GM12878 (cell line): ENCODE measurements at regions not wholly inside any gene's neighbourhood (a gene's known extent, or its start where the extent isn't known, plus 50 kb on each side); places are given as distances from the start of the nearest gene placed in this dataset.

Source experiments
- ATAC-seq: fragments of 200-7000 bp; cut with Tn5 transposase; 3 replicates; pipeline ENCODE4 v1.9.1; 2020; ENCODE audit warnings: mild to moderate bottlenecking, moderate library complexity
- BruUV-seq: library from RNA; stranded (reverse); fragments of 400-500 nt; replicated peaks from 2 replicates; lab custom pipeline; 2021; lab: Mats Ljungman, UMichigan
- CTCF ChIA-PET: fragments of 300-600 bp; sonication (Branson Sonifier 250); formaldehyde crosslinking; extraction: SDS; loops from one replicate; lab custom pipeline; 2021; ENCODE audit warnings: inconsistent platforms; lab: Yijun Ruan, JAX
- POLR2A ChIA-PET: fragments of 350-600 bp; formaldehyde crosslinking; extraction: SDS; loops from one replicate; lab custom pipeline; 2021; ENCODE audit warnings: inconsistent platforms; lab: Charles Lee
- RAD21 ChIA-PET: fragments of 300-600 bp; sonication (Branson Sonifier 250); formaldehyde crosslinking; loops from one replicate; lab custom pipeline; 2023; ENCODE audit warnings: antibody characterized with exemption; ENCODE audit not compliant: unreplicated experiment; lab: Charles Lee
- SMC1A ChIA-PET: fragments of 300-600 bp; sonication (Branson Sonifier 250); formaldehyde crosslinking; loops from one replicate; lab custom pipeline; 2023; ENCODE audit not compliant: unreplicated experiment, uncharacterized antibody; lab: Charles Lee
- DNase-seq: peaks from one replicate; pipeline ENCODE4 v3.0.0-alpha.2; 2011; ENCODE audit warnings: low read depth, low spot score
- FAIRE-seq: peaks from 3 replicates; lab custom pipeline; 2011; peaks lifted over from hg19 to GRCh38; lab: Jason Lieb, UNC
- H2AFZ ChIP-seq: 2 replicates; pipeline ENCODE4 v1.6.0; 2011; ENCODE audit warnings: low read depth, low read length, control low read depth; ENCODE audit not compliant: control insufficient read depth
- H3K27ac ChIP-seq: 2 replicates; pipeline ENCODE4 v1.5.1; 2011; ENCODE audit warnings: control low read depth; ENCODE audit not compliant: control insufficient read depth, insufficient read depth
- H3K27me3 ChIP-seq, 2 experiments: replicated peaks in 1 of 2; 2 replicates each; pipeline versions ENCODE4 v1.6.0 to v1.6.1; 2011; ENCODE audit warnings: low read length in 1 of 2; ENCODE audit not compliant: control insufficient read depth in 2 of 2, insufficient read depth in 2 of 2
- H3K36me3 ChIP-seq, 2 experiments: 2 replicates each; pipeline ENCODE4 v1.5.1; 2011; ENCODE audit warnings: low read length in 1 of 2; ENCODE audit not compliant: control insufficient read depth in 2 of 2, insufficient read depth in 2 of 2
- H3K4me1 ChIP-seq: 2 replicates; pipeline ENCODE4 v1.6.1; 2011; ENCODE audit warnings: mild to moderate bottlenecking, low read length, moderate library complexity, mixed read lengths; ENCODE audit not compliant: control insufficient read depth, insufficient read depth
- H3K4me2 ChIP-seq: 2 replicates; pipeline ENCODE4 v1.6.0; 2011; ENCODE audit warnings: control low read depth; ENCODE audit not compliant: control insufficient read depth, insufficient read depth
- H3K4me3 ChIP-seq: fragments of 200-600 bp; sonication (generic); 2 replicates; pipeline ENCODE4 v1.5.1; 2016
- H3K79me2 ChIP-seq: 2 replicates; pipeline ENCODE4 v1.6.0; 2011; ENCODE audit warnings: low read length; ENCODE audit not compliant: control insufficient read depth, insufficient read depth
- H3K9ac ChIP-seq: 2 replicates; pipeline ENCODE4 v1.8.0; 2011; ENCODE audit warnings: low read length, control low read depth, mixed read lengths; ENCODE audit not compliant: control insufficient read depth, insufficient read depth
- H3K9me3 ChIP-seq: replicated peaks from 3 replicates; pipeline ENCODE4 v1.5.1; 2011; ENCODE audit warnings: mild to moderate bottlenecking, low read length; ENCODE audit not compliant: control insufficient read depth, insufficient read depth
- H4K20me1 ChIP-seq: 2 replicates; pipeline ENCODE4 v1.6.0; 2011; ENCODE audit not compliant: control insufficient read depth, insufficient read depth
- CBFB ChIP-seq: IDR thresholded peaks from 2 replicates; pipeline ENCODE4 v1.6.1; 2016; ENCODE audit warnings: antibody characterized with exemption, low read depth
- CBX5 ChIP-seq: sonication (generic); IDR thresholded peaks from 2 replicates; pipeline ENCODE4 v1.6.1; 2016; ENCODE audit warnings: low read depth, moderate library complexity, mild to moderate bottlenecking, inconsistent platforms
- FOS ChIP-seq: IDR thresholded peaks from 3 replicates; pipeline ENCODE4 v1.6.1; 2011; ENCODE audit warnings: borderline replicate concordance; ENCODE audit not compliant: insufficient read length; ENCODE audit errors: extremely low read depth
- GABPA ChIP-seq: IDR thresholded peaks from 2 replicates; pipeline ENCODE4 v1.6.1; 2014; ENCODE audit warnings: antibody characterized with exemption, low read depth, mild to moderate bottlenecking, inconsistent platforms
- KAT2A ChIP-seq: conservative IDR thresholded peaks from 2 replicates; pipeline ENCODE4 v1.6.1; 2011; ENCODE audit warnings: low read depth, low read length; ENCODE audit not compliant: control insufficient read depth
- MAX ChIP-seq: IDR thresholded peaks from 2 replicates; pipeline ENCODE4 v1.6.1; 2012; ENCODE audit warnings: low read depth, low read length, improper control_type of control experiment
- NKRF ChIP-seq: fragments of 450-650 bp; conservative IDR thresholded peaks from 2 replicates; pipeline ENCODE4 v1.6.1; 2017; ENCODE audit warnings: mild to moderate bottlenecking, moderate library complexity
- PKNOX1 ChIP-seq: fragments of 450-650 bp; IDR thresholded peaks from 2 replicates; pipeline ENCODE4 v1.6.1; 2016; ENCODE audit warnings: mild to moderate bottlenecking
- RB1 ChIP-seq: fragments of 450-650 bp; formaldehyde crosslinking; IDR thresholded peaks from 2 replicates; pipeline ENCODE4 v1.6.1; 2017; ENCODE audit warnings: mild to moderate bottlenecking, borderline replicate concordance
- RBBP5 ChIP-seq: fragments of 200-600 bp; sonication (generic); conservative IDR thresholded peaks from 2 replicates; pipeline ENCODE4 v1.6.1; 2016
- RFX5 ChIP-seq: IDR thresholded peaks from 2 replicates; pipeline ENCODE4 v1.6.1; 2011; ENCODE audit warnings: low read depth, low read length, improper control_type of control experiment
- SMAD1 ChIP-seq: fragments of 450-650 bp; IDR thresholded peaks from 2 replicates; pipeline ENCODE4 v1.6.1; 2018; ENCODE audit warnings: mild to moderate bottlenecking, low read depth; ENCODE audit not compliant: partially characterized antibody
- SMC3 ChIP-seq: IDR thresholded peaks from 2 replicates; pipeline ENCODE4 v1.6.1; 2011; ENCODE audit warnings: low read length, improper control_type of control experiment, borderline replicate concordance
- STAT1 ChIP-seq: fragments of 450-650 bp; conservative IDR thresholded peaks from 2 replicates; pipeline ENCODE4 v1.6.1; 2014; ENCODE audit warnings: antibody characterized with exemption, mild to moderate bottlenecking
- ZNF217 ChIP-seq: fragments of 450-650 bp; IDR thresholded peaks from 2 replicates; pipeline ENCODE4 v1.6.1; 2017; ENCODE audit warnings: antibody characterized with exemption, mild to moderate bottlenecking
- WGBS: methylation state at CpG from one replicate; pipeline ENCODE4 v1.1.6; 2016; ENCODE audit warnings: low lambda C conversion rate; ENCODE audit not compliant: insufficient replicate concordance, insufficient coverage; ENCODE audit errors: missing lambda C conversion rate; 5-methylcytosine and 5-hydroxymethylcytosine counted together
- in situ Hi-C: fragments of 300-500 bp; cut with MboI; formaldehyde crosslinking; loops from 9 replicates; pipeline ENCODE4 v1.14.3; 2018; ENCODE audit warnings: mixed read lengths
- intact Hi-C: fragments of 100-400 bp; cut with micrococcal nuclease; formaldehyde crosslinking; loops from one replicate; pipeline ENCODE4 v1.14.2; 2022; ENCODE audit not compliant: unreplicated experiment

GRCh38 chr10:113222207-113222606, 272.2 kb downstream of the TCF7L2 start:
- Histone ChIP-seq H3K9ac (no peak overlapping the region), H3K4me1 (no peaks in the 10 kb centered on the region), H3K4me3 (no peak overlapping the region), H3K27ac (no peak overlapping the region), H3K27me3 (peaks cover 0 to 3% of the 10 kb centered on the region in 2 experiments; a peak in 2 of 4 replicates), H4K20me1 (no peaks in the 10 kb centered on the region), H2AFZ (no peak overlapping the region), H3K4me2 (no peak overlapping the region), H3K9me3 (no peaks in the 10 kb centered on the region), H3K36me3 (no peaks in the 10 kb centered on the region), H3K79me2 (no peaks in the 10 kb centered on the region)
- BruUV-seq: no TSS peak
- 50% methylated on average over 12 of the region's 12 CpGs for WGBS
- ChIA-PET POLR2A (no interaction called here), CTCF (no interaction called here), RAD21 (no interaction called here), SMC1A (no interaction called here)
- intact Hi-C loops: no loop called here
- DNase-seq: no peak
- in situ Hi-C loops: no loop called here
- ATAC-seq: no peak
- FAIRE-seq: no peak
- no peak for TF ChIP-seq NKRF
- no peak for TF ChIP-seq PKNOX1

- H4K20me1 ChIP-seq: no peaks in the 10 kb centered on the region
- H3K4me1 ChIP-seq: no peaks in the 10 kb centered on the region
- no peak overlapping the region for H3K4me2 ChIP-seq
- H3K4me3 ChIP-seq: no peak overlapping the region
- WGBS: 31% methylated on average over 2 of the region's 2 CpGs
- H3K9me3 ChIP-seq: no peaks in the 10 kb centered on the region
- no peak overlapping the region for H3K9ac ChIP-seq
- ChIA-PET CTCF (no interaction called here), POLR2A (no interaction called here), RAD21 (no interaction called here), SMC1A (no interaction called here)
- no peaks in the 10 kb centered on the region for H3K79me2 ChIP-seq
- ATAC-seq (no peak), FAIRE-seq (no peak), DNase-seq (no peak)
- no TSS peak for BruUV-seq
- in situ Hi-C loops (no loop called here), intact Hi-C loops (no loop called here)
- no peak overlapping the region for H3K27ac ChIP-seq
- H2AFZ ChIP-seq: no peak overlapping the region
- peaks cover 0 to 3% of the 10 kb centered on the region in 2 experiments; a peak in 2 of 4 replicates for H3K27me3 ChIP-seq
- H3K36me3 ChIP-seq: no peaks in the 10 kb centered on the region
- no peak for TF ChIP-seq KAT2A
- no peak for TF ChIP-seq GABPA
- no peak for TF ChIP-seq STAT1
- TF ChIP-seq MAX: no peak
- TF ChIP-seq RB1: no peak
- no peak for TF ChIP-seq CBFB
- no peak for TF ChIP-seq FOS
- no peak for TF ChIP-seq CBX5
- TF ChIP-seq SMAD1: no peak
- TF ChIP-seq RFX5: no peak
- TF ChIP-seq RBBP5: no peak
- TF ChIP-seq ZNF217: no peak
- no peak for TF ChIP-seq SMC3
These were observed 275.3 kb downstream of the TCF7L2 start for GRCh38 chr10:113225364-113225763.
